Right lobe of liver (tissue), 4 donors: ENCODE measurements at regions not wholly inside any gene's neighbourhood (a gene's known extent, or its start where the extent isn't known, plus 50 kb on each side); places are given as distances from the start of the nearest gene placed in this dataset.
"Not testable (repeated sequence)": the region's sequence is repeated elsewhere in the genome, so short reads cannot be mapped to it uniquely, and the experiment has no call there.

Experiments used
- POLR2A ChIP-seq: fragments of 450-650 bp; IDR thresholded peaks from one replicate; pipeline ENCODE4 v1.6.1; 2017; ENCODE audit warnings: antibody characterized with exemption, mild to moderate bottlenecking
- TF ChIP-seq, protein P1 (sequence below), 4 donors: fragments of 200-600 bp in 3 of 4; fragments of 450-650 bp in 1 of 4; IDR thresholded peaks; one replicate each; pipeline versions ENCODE4 v1.5.1 to v1.8.0; 2016 to 2022; ENCODE audit warnings: antibody characterized with exemption in 4 of 4, mild to moderate bottlenecking in 2 of 4
- donor health status: DM: no; HTN: no; CAD: no.
- donor health status: DM: no; HTN: no; CAD: no.
- donor health status: DM: no; HTN: yes; CAD: no.

DNA sequence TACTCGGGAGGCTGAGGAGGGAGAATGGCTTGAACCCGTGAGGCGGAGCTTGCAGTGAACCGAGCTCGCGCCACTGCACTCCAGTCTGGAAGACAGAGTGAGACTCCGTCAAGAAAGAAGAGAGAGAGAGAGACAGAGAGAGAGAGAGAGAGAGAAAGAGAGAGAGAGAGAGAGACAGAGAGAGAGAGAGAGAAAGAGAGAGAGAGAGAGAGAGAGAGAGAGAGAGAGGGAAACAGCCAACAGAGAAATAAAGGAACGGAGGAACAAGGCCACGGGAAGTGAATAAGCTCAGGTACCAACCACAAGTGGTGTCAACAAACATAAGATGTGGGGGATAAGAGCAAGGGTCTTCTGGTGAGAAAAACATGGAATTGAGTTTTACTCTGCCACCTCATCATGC lies 71.5 kb upstream of the LSM6 start:
- TF ChIP-seq, protein P1, sequence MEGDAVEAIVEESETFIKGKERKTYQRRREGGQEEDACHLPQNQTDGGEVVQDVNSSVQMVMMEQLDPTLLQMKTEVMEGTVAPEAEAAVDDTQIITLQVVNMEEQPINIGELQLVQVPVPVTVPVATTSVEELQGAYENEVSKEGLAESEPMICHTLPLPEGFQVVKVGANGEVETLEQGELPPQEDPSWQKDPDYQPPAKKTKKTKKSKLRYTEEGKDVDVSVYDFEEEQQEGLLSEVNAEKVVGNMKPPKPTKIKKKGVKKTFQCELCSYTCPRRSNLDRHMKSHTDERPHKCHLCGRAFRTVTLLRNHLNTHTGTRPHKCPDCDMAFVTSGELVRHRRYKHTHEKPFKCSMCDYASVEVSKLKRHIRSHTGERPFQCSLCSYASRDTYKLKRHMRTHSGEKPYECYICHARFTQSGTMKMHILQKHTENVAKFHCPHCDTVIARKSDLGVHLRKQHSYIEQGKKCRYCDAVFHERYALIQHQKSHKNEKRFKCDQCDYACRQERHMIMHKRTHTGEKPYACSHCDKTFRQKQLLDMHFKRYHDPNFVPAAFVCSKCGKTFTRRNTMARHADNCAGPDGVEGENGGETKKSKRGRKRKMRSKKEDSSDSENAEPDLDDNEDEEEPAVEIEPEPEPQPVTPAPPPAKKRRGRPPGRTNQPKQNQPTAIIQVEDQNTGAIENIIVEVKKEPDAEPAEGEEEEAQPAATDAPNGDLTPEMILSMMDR (IDR thresholded peaks at IDR 0.05) = not testable (repeated sequence)
- not testable (repeated sequence) for TF ChIP-seq POLR2A
